GM21528 (cell line): ENCODE measurements at regions not wholly inside any gene's neighbourhood (a gene's known extent, or its start where the extent isn't known, plus 50 kb on each side); places are given as distances from the start of the nearest gene placed in this dataset.
"Not testable (repeated sequence)": the region's sequence is repeated elsewhere in the genome, so short reads cannot be mapped to it uniquely, and the experiment has no call there.

Experiments
- ATAC-seq: cut with Tn5 transposase; IDR thresholded peaks from one replicate; pipeline ENCODE4 v1.9.1; 2021; ENCODE audit warnings: mild to moderate bottlenecking, moderate library complexity; ENCODE audit not compliant: unreplicated experiment, low FRiP score

DNA sequence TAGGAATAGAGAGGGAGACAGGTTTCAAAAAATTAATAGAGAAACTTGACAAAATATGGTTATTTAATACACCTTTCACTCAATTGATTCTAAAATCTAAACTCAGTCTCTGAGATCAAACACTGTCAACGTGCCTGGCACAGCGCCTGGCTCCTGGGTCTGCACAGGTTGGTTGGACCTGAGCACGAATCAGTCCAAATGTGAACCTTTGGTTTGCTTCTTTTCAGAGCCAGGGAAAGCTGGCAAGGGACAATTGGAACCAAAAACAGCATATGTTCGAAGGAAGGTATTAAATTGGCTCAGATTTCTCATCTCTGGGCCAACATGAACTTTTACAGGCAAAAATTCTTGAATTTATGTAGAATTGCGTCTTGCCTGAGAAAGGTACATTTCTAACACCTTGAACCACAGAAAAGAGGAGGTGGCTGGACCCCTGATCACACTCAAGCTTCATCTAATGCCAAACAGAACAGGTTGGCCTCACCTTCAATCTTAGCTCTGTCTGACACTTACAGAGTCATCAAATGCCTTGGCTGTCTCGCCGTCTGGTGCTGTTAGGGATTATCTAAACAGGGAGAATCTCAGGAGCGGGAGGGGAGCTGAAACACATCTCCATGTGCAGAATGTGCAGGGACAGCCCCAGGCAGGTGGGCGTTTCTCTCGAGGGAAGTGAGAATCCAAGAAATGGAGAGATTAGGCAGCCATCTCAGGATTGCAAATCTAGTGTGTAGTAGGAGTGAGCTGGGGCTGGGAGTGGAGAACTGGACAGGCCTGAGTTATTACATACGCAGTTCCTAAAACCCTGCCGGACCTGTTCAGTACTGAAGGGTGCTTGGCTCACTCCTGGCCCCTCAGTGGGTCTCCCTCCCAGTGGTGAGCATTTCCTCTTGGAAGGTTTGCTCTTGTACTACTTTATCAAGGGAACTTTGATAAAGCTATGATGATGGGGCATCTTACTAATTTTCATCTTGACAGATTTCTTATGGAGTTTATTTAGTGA is 442.2 kb upstream of the B3GAT1 start:
- no peak for ATAC-seq

DNA sequence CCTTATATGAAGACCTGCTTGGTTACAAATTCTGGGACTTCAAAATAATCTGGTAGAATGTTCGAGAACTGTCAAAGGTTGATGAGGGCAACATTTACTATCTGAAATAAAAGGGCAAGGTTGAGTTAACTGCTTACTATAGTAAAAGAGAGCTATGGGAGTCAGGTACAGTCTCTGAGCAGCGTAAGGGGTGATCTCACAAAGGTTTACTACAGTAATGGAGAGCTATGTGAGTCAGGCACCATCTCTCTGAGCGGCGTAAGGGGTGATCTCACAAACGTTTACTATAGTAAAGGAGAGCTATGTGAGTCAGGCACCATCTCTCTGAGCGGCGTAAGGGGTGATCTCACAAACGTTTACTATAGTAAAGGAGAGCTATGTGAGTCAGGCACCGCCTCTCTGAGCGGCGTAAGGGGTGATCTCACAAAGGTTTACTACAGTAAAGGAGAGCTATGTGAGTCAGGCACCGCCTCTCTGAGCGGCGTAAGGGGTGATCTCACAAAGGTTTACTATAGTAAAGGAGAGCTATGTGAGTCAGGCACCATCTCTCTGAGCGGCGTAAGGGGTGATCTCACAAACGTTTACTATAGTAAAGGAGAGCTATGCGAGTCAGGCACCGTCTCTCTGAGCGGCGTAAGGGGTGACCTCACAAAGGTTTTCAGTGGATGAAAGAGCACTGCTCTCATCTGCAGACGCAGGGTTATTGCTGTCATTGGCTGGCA is 439.6 kb upstream of the B3GAT1 start:
- ATAC-seq: not testable (repeated sequence)

DNA sequence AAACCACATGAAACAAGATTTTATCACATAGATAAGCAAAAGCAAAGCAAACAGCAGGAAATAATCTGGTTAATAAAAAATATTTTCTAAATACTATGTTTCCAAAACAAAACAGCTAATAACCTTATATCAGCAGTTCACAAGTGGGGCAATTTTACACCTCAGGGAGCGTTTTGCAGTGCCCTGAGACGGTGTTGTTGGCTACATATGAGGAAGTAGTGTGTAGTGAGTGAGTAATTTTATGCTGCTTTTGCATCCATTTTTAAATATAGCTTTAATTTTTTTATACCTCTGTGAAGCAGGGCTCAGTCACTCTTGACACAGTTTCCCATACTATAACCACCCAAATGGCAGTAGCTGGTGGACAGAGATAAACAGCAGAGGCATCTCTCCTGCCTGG is 438.5 kb upstream of the B3GAT1 start:
- no peak for ATAC-seq

DNA sequence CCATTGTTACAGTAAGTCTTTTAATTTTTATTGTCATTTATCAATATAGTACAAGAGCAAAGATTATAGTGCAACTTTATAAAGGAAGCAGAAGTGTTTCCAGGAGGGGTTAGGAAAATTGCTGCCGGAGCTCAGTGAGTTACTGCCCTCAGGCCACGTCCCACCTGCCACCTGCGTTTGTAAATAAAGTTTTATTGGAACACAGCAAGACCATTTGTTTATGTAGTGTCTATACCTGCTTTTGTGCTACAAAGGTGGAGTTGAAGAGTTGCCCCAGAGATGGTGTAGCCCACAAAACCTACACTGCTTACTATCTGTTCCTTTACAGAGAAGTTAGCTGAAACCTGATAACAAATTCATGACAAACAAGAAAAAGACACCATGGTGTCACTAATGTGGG is 437.8 kb upstream of the B3GAT1 start:
- no peak for ATAC-seq

DNA sequence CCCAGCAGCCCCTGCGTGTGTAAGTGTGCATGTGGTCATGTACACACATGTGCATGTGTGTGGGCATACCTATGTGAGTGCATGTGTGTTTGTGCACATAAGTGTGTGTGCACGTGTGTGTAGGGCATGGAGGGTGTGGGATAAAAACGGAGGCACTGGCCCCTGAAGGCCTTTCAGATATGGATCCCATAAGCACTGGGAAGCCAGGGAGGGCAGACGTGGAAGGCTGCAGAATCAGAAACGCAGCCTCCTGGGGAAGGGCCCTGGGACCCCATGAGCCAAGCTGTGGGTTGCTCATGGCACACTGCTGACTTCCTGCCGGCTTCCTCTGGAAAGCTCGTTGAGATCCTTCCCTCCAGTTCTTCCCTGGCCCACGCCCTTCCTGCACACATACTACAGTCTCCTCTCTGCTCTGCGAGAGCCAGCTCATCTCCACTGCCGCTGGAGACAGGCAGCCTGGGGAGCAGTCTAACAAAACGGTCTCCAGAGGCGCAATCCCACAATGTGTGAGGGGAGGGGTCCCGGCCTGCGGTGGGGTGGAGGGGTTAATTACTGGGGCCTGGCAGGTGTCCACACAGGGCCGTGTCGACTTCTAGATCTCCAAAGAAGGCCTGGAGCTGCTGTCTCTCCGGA is 435.2 kb upstream of the B3GAT1 start:
- no peak for ATAC-seq

DNA sequence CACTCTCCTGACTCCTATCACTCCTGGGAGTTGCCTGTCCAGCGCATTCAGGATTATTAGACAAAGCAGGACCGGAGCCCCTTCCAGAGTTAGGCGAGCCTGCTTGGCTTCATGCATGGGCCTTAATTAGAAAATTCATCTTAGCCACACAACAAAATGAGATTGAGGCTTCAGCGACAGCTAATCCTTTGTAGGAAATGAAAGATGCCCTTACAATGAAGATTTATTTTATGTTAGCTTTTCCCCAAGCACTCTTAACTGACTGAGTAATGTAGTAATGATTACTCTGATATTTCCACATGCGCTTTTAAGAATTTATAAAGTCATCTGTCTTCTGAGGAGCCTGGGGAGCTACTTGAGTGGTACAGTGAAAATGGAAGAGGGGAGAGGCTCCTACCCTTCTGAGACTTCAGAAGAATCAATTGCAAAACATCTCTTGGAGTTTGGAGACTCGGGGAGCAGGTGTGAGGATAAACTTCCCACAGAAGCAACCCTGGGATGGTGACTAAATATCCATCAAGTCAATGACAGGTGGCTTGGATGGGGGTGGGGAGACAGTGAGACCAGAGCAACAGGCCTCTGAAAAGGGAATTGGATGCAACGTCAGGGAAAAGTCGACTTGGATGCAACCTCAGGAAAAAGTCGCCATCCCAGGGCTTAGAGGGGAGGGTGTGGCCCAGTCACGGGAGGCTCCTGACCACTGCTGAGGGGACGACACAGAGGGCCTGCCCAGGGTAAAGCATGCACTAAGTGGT is 434.5 kb upstream of the B3GAT1 start:
- ATAC-seq: no peak

DNA sequence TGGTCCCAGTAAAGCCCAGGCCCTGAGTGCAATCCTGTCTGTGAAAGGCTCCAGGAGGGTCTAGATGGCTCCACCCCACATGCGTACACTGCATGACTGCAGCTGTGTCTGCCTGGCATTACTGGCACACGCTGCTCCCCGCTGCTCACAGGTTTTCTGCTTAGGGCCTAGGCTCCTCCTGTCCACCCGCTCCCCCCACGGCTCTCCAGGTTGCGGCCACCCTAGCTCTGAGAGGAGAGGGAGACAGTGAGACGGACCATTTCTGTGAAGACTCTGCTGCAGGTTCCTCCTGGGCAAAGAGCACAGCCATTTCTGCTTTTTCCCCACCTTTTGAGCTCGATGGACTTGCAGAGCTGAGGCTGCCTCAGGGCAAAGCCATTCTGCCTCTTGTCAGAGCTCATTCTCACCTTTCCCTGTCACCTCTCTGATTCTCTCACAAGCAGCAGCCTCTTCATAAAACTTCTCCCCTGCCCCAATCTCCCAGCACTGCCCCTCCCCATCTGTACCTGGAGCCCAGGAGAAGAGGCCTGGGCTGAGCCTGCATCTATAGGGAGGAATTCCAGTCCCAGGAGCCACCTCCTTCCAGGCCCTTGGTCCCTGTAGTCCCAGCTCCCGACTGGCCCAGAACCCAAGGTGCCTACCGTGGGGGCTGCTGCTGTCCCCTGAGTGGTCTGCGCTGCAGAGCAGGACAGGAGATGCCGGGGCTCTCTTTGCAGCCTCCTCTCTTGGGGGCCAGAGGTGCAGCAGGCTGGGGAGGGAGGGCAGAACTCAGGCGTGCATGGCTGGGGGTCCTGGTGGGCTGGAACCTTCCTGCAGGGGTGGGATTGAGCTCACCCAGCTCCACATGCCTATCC is 433.7 kb upstream of the B3GAT1 start:
- ATAC-seq: no peak

DNA sequence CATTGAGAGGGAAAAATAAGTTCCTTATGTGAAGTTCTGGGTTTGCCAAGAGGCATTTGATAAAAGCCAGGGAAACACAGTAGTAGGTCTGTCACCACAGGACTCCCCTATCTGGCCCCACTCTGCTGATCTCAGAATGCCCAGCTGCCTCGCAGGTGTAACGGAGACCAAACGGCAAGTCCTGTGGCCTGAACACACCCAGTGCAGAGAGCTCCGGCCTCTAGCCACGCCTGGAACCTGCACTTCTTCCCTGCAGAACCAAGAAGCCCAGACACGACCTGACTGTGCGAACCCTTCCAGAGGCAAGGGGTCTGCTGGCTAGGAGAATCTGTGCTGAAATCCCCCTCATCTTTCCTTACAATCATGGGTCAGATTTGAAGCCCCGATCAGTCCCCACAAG is 432.8 kb upstream of the B3GAT1 start:
- no peak for ATAC-seq

DNA sequence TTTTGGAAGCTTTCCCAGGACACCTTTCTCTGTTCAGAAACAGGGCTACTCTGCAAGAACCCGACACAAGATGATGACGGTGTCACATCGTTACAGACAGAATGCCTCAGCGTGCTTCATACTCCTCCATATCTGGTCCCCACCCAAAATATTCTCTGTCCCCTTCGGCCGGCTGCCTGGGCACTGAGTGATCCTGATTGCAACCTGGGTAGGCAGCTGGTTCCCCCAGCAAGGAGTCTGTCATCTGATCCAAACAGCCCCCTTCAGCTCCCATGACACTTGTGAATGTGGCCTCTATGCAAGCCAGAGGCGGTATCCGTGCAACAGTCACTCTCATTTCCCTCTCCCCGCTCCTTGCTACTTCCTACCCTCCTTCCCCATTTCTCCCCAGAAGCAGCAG is 431.7 kb upstream of the B3GAT1 start:
- no peak for ATAC-seq

DNA sequence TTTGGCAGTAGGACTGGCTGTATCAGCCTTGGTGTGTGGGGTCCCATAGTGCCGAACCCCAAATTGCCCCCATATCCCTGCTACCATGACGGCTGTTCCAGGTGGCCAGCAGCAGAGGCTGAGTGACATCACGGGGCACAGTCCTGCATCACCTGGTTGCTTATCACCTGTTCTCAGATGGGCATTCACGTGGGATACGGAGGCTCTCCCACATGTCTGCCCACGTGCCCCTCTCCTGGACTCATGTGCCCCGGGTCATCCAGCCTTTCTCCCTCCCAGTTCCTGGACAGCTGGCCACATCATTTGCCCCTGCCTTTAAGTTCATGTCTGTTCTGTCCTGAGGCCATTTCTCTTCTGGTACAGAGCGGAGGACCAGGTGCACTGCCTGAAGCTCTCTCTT is 431.0 kb upstream of the B3GAT1 start:
- ATAC-seq: no peak

DNA sequence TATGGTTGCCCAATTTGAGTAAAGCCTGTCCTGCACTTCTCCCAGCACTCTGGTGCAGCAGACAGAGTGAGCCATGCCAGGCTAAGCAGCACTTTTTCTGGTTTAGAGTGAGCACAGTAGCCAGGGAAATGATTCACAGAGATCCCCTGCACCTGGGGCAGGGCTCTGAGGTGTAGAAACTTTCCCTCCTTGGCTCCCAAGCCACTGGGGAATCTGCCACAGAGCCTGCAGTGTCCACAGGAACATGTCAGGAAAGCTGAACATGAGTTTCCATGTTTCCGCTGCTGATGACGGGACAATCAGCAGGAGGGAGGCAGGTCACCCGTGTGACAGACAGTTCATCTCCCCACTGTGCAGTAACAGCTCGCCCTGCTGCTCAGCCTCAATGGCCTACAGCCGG is 429.9 kb upstream of the B3GAT1 start:
- ATAC-seq: no peak

DNA sequence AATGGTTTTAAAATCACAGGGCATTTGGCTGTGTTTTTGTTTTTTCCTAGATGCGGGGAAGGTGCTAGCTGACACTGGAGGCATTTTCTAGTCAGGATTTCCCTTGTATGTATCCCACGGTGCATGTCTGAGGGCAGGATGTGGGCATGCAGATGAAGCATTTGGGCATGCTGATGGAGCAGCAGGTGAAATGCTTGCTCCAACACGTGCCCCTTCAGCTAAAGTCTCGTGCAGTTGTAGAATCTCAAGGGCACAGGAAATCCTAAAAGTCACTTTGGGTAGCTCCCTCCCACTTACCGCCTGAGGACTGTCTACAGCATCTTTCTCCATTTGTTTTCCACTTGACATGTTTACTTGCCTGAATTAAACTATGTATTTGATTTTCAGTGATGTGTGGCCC is 429.4 kb upstream of the B3GAT1 start:
- no peak for ATAC-seq

DNA sequence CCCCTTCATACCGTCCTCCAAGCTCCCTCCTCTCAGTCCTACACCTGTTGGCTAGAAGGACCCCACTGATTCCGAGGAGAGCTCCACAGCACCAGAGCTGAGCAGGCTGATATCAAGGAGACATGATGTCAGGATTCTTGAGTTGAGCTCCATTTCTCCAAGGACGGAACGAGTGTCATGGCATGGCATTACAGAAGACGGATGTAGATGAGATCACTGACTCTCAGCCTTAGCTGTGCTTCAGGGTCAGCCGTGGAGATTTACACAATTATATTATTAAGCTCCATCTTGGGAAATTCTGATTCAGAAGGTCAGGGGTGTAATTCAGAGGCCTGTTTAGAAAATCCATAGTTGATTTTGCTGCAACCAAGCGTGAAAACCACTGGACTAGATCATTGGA is 428.9 kb upstream of the B3GAT1 start:
- ATAC-seq: no peak

DNA sequence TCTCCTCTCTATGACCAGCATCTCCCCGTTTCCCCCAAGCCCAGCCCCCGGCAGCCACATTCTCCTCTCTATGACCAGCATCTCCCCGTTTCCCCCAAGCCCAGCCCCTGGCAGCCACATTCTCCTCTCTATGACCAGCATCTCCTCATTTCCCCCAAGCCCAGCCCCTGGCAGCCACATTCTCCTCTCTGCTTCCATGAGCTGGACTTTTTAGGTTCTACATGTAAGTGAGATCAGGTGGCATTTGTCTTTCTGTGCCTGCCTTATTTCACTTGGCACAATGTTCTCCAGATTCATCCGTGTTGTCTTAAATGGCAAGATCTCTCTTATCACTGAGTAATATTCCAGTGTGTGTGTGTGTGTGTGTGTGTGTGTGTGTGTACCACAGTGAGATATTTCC is 428.1 kb upstream of the B3GAT1 start:
- ATAC-seq: not testable (repeated sequence)

DNA sequence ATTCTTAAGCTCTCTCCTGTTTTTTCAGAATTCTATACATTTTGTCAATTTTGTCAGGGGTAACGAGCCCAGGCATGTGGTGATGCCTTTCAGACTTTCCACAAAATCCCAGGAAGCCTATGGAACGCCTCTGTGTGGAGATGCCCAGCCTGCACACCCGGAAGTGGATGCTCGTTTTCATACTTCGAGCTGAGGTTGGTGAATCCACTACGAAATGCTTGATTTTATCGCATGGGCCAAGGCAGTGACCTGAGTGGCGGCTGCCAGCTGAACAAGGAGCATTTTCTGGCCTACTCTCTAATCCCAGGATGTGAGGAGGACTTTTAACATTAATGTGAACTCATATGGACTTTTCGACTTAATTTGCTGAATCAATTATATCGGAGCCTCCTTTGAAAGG is 426.7 kb upstream of the B3GAT1 start:
- ATAC-seq: no peak

DNA sequence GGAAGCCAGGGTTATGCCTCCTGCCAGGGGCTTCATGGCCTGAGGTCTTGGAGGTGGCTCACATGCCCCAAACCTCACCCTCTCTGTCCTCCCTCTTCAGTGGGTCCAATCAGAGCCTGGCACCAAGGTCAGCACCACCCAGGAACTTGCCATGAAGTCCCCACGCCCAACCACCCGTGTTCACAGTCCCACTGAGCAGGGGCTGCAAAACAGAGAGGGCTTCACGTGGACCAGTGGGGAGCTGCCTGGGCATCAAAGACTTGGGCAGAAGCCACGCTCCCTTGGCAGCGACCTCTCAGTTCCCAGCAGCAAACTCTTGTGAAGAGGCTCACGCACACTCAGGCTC is 425.8 kb upstream of the B3GAT1 start:
- no peak for ATAC-seq

DNA sequence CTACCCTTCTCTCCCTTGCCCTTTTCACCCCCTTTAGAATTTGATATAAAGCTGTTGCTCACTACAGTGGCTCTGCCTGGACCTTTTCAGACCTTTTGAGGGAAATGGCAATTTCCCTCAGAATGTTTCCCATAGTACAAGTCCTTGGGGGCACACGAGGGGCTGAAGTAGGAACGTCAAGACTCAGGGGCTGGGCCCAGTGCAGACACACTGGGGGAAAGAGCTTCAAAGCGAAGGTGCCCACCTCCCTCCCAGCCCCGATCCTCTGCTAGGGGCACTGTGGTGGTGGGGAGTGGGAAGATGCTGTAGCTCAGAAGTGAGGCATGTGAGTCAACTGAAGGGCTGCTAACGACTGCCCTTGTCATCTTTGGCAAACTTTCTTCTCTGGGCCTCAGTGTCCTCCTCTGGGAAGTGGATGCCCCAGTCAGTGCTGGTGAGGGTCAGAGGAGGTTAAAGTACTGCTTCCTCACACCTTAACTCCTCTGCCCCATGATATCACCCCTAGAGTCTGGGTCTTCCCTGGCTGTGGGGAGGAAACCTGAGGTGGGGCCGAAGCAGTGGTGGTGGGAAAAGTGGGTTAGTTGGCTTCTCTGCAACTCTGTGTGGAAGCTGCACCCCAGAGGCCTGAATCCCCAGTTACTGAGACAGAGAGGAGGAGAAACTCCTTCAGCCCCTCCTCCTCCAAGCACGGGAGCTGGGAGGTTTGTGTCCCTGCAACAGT is 425.3 kb upstream of the B3GAT1 start:
- ATAC-seq: no peak

DNA sequence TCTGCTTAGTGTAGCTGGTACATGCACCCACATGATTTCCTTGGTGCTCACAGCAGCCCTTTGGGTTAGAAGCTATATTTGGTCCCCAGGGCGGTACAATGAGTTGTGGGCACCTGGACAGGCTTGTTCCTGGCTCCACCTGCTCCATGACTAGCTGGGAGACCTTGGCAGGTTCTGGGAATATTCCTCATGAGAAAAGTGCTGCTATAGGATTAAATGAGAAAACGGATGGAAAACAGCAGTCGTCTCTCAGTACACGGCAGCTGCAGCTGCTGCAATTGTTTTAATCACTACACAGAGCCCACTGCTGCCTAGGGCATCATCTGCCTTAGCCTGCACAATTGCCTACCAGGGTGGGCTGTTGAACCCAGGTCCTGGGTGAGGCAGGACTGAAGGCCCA is 424.5 kb upstream of the B3GAT1 start:
- no peak for ATAC-seq

DNA sequence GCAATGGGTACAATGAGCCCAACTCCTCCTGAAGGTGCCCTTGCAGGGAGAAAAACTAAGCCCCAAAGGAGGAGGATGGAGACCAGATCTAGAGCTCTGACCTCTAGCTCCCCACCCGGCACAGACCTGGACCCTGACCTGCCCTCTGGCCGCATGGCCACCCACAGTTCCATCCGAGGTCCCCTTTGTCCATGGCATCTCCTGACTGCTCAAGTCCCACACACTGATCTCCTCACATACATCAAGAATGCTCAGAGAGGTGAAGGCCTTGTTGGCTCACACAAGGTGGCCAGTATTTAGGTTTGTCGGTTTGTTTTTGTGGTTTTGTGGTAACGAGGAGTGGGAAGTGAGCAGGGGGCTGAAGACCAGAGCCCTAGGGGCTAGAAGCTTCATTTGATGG is 423.5 kb upstream of the B3GAT1 start:
- ATAC-seq: no peak
